AG09319 (cell line): ENCODE measurements at regions not wholly inside any gene's neighbourhood (a gene's known extent, or its start where the extent isn't known, plus 50 kb on each side); places are given as distances from the start of the nearest gene placed in this dataset.

ENCODE experiments used
- DNase-seq: peaks from one replicate; pipeline ENCODE4 v3.0.0-alpha.2; 2010; ENCODE audit warnings: low read depth; ENCODE audit errors: extremely low read depth
- CTCF ChIP-seq: IDR thresholded peaks from 2 replicates; pipeline ENCODE4 v1.5.1; 2011; ENCODE audit warnings: low read depth, mild to moderate bottlenecking, inconsistent platforms, low read length, moderate library complexity

- DNase-seq: no peak
- no peak for TF ChIP-seq CTCF
Observed at GRCh38 chr17:71110326-71110725, 941.0 kb downstream of the KCNJ2 start.

GRCh38 chr17:71111460-71111859, 942.1 kb downstream of the KCNJ2 start:
- DNase-seq: no peak
- TF ChIP-seq CTCF: no peak

GRCh38 chr17:71111934-71112333, 942.6 kb downstream of the KCNJ2 start:
- no peak for DNase-seq
- TF ChIP-seq CTCF: no peak

GRCh38 chr17:71113347-71113746, 944.0 kb downstream of the KCNJ2 start:
- no peak for DNase-seq
- TF ChIP-seq CTCF: no peak

- no peak for DNase-seq
Observed at GRCh38 chr17:71114911-71115668, 945.8 kb downstream of the KCNJ2 start.

GRCh38 chr17:71115669-71115972, 946.3 kb downstream of the KCNJ2 start:
- TF ChIP-seq CTCF: no peak
- DNase-seq: peak; percentile 29

More at GRCh38 chr17:71114911-71115668, 945.8 kb downstream of the KCNJ2 start:
- TF ChIP-seq CTCF: no peak

GRCh38 chr17:71117466-71117865, 948.1 kb downstream of the KCNJ2 start:
- no peak for DNase-seq
- TF ChIP-seq CTCF: no peak
